HL-60 (cell line): ENCODE measurements at regions not wholly inside any gene's neighbourhood (a gene's known extent, or its start where the extent isn't known, plus 50 kb on each side); places are given as distances from the start of the nearest gene placed in this dataset.

Experiments used
- DNase-seq, 2 experiments: peaks; one replicate each; pipeline ENCODE4 v3.0.0-alpha.2; 2010 to 2020; ENCODE audit warnings: low read depth in 1 of 2, low spot score in 1 of 2
- H3K27ac ChIP-seq: fragments of 250-450 bp; sonication (Bioruptor Pico); replicated peaks from 2 replicates; pipeline ENCODE4 v1.5.1; 2020; ENCODE audit warnings: mild to moderate bottlenecking, moderate library complexity
- H3K27me3 ChIP-seq: fragments of 250-450 bp; sonication (Bioruptor Pico); 2 replicates; pipeline ENCODE4 v1.5.1; 2021; ENCODE audit warnings: mild to moderate bottlenecking, moderate library complexity; ENCODE audit not compliant: insufficient read depth, poor library complexity, severe bottlenecking
- H3K4me3 ChIP-seq: replicated peaks from 2 replicates; pipeline ENCODE4 v1.5.1; 2011; ENCODE audit warnings: mild to moderate bottlenecking, control low read depth, low read length; ENCODE audit not compliant: insufficient read depth
- GABPA ChIP-seq: IDR thresholded peaks from 2 replicates; pipeline ENCODE4 v1.6.1; 2012; ENCODE audit warnings: low read depth
- POLR2AphosphoS5 ChIP-seq: IDR thresholded peaks from 2 replicates; pipeline ENCODE4 v1.6.1; 2012; ENCODE audit warnings: low read depth
- SPI1 ChIP-seq: IDR thresholded peaks from 2 replicates; pipeline ENCODE4 v1.6.1; 2012; ENCODE audit warnings: low read depth, mild to moderate bottlenecking, borderline replicate concordance
- TF ChIP-seq, protein P1 (sequence below): IDR thresholded peaks from 2 replicates; pipeline ENCODE4 v1.6.1; 2012; ENCODE audit warnings: low read depth; ENCODE audit not compliant: insufficient replicate concordance
- TF ChIP-seq, protein P2 (sequence below): IDR thresholded peaks from one replicate; pipeline ENCODE4 v1.5.1; 2011; ENCODE audit warnings: low read length, control low read depth, inconsistent platforms; ENCODE audit not compliant: insufficient read depth

DNA sequence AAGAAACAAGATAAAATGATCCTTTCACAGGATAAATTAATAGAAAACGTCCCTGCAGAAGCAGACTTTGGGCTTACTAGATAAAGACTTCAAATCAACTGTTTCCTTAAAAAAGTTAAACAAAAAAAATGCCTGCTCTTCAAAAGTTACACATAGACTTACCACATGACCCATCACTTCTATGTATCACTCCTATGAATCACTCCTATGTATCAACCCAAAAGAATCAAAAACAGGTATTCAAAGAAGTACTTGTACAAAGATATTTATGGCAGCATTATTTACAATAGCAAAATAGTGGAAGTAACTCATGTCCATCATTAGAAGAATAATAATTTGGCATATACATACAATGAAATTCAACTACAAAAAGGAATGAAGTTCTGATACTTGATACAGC, 56.3 kb upstream of the PRDM9 start:
- no peak for DNase-seq
- no peaks in the 10 kb centered on the region for H3K27me3 ChIP-seq
- no peak overlapping the region for H3K4me3 ChIP-seq
- TF ChIP-seq SPI1 (no peak), GABPA (no peak)
- TF ChIP-seq, protein P1, sequence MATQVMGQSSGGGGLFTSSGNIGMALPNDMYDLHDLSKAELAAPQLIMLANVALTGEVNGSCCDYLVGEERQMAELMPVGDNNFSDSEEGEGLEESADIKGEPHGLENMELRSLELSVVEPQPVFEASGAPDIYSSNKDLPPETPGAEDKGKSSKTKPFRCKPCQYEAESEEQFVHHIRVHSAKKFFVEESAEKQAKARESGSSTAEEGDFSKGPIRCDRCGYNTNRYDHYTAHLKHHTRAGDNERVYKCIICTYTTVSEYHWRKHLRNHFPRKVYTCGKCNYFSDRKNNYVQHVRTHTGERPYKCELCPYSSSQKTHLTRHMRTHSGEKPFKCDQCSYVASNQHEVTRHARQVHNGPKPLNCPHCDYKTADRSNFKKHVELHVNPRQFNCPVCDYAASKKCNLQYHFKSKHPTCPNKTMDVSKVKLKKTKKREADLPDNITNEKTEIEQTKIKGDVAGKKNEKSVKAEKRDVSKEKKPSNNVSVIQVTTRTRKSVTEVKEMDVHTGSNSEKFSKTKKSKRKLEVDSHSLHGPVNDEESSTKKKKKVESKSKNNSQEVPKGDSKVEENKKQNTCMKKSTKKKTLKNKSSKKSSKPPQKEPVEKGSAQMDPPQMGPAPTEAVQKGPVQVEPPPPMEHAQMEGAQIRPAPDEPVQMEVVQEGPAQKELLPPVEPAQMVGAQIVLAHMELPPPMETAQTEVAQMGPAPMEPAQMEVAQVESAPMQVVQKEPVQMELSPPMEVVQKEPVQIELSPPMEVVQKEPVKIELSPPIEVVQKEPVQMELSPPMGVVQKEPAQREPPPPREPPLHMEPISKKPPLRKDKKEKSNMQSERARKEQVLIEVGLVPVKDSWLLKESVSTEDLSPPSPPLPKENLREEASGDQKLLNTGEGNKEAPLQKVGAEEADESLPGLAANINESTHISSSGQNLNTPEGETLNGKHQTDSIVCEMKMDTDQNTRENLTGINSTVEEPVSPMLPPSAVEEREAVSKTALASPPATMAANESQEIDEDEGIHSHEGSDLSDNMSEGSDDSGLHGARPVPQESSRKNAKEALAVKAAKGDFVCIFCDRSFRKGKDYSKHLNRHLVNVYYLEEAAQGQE, result no peak
- H3K27ac ChIP-seq, result no peak overlapping the region

DNA sequence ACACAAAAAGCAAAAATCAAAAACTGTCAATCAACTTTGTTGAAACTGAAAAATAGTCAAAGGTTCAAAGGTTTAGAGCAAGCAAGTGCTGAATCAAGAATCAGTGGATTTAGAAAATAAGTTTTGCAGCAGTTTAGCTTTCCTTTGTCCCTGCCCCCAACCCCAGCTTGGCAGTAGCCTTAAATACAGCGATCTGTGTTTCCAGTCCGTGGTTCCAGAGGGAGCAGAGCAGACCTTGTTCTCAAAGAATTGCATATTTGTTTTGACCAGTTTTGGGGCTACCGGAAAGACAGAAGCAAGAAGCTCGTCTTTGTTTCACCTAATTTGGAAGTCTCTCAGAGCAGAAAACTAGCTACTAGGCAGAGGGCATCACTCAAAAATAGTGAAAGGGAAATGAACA, 57.2 kb upstream of the PRDM9 start:
- TF ChIP-seq, protein P2, sequence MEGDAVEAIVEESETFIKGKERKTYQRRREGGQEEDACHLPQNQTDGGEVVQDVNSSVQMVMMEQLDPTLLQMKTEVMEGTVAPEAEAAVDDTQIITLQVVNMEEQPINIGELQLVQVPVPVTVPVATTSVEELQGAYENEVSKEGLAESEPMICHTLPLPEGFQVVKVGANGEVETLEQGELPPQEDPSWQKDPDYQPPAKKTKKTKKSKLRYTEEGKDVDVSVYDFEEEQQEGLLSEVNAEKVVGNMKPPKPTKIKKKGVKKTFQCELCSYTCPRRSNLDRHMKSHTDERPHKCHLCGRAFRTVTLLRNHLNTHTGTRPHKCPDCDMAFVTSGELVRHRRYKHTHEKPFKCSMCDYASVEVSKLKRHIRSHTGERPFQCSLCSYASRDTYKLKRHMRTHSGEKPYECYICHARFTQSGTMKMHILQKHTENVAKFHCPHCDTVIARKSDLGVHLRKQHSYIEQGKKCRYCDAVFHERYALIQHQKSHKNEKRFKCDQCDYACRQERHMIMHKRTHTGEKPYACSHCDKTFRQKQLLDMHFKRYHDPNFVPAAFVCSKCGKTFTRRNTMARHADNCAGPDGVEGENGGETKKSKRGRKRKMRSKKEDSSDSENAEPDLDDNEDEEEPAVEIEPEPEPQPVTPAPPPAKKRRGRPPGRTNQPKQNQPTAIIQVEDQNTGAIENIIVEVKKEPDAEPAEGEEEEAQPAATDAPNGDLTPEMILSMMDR, result no peak
- TF ChIP-seq, protein P1, result no peak
- TF ChIP-seq POLR2AphosphoS5 (no peak), GABPA (no peak), SPI1 (no peak)
- Histone ChIP-seq H3K27me3 (no peaks in the 10 kb centered on the region), H3K27ac (no peak overlapping the region), H3K4me3 (no peak overlapping the region)
- DNase-seq, result no peak

DNA sequence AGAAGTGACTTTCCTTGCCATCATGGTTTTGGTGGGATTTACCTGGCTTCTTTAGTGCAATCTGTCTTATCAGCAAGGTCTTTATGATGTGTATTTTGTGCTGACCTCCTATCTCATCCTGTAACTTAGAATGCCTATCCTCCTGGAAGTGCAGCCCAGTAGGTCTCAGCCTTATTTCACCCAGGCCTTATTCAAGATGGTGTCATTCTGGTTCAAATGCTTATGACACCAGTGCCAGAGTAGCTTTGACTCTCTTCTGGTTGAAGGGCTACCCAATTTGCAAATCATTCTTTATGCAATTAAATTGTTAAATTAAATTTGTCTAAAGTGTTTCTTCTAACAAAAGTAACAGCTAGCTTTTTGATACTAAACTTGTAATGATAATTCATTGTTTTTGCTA, 58.8 kb upstream of the PRDM9 start:
- DNase-seq, result no peak
- Histone ChIP-seq H3K27me3 (no peaks in the 10 kb centered on the region), H3K4me3 (no peak overlapping the region), H3K27ac (no peak overlapping the region)
- TF ChIP-seq GABPA (no peak), SPI1 (no peak), POLR2AphosphoS5 (no peak)
- TF ChIP-seq, protein P2, result no peak
- TF ChIP-seq, protein P1, result no peak

DNA sequence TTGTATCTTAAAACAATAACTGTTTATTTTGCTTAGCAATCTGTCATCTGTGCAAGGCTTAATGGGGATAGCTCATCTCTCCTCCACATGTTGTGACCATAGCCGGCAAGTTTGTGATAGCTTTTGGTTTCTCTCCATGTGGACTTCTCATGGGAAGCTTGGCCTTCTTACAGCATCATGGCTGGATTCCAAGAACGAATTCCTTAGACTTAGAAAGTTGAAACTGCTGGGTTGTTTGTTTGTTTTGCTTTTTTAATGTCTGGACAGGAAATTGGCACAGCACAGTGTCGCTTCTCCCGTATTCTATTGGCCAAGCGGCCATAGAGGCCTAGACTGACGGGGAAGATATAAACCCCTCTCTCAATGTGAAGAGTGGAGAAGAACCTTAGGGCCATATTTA, 61.0 kb upstream of the PRDM9 start:
- TF ChIP-seq, protein P1, result no peak
- TF ChIP-seq SPI1 (no peak), GABPA (no peak), POLR2AphosphoS5 (no peak)
- TF ChIP-seq, protein P2, result no peak
- H3K27ac ChIP-seq, result no peak overlapping the region
- no peaks in the 10 kb centered on the region for H3K27me3 ChIP-seq
- H3K4me3 ChIP-seq, result no peak overlapping the region
- DNase-seq, result no peak
